H9 (cell line): ENCODE measurements at regions not wholly inside any gene's neighbourhood (a gene's known extent, or its start where the extent isn't known, plus 50 kb on each side); places are given as distances from the start of the nearest gene placed in this dataset.

Experiments used
- DNase-seq: peaks from one replicate; pipeline ENCODE4 v3.0.0-alpha.2; 2017
- H2AFZ ChIP-seq: one replicate; pipeline ENCODE4 v1.6.1; 2013; ENCODE audit warnings: mild to moderate bottlenecking, low read length, control low read depth, moderate library complexity
- H2AK5ac ChIP-seq: 2 replicates; pipeline ENCODE4 v1.6.1; 2013; ENCODE audit warnings: low read length, control low read depth, mixed read lengths; ENCODE audit not compliant: insufficient read length
- H2BK120ac ChIP-seq: one replicate; pipeline ENCODE4 v1.6.1; 2013; ENCODE audit warnings: low read depth, mild to moderate bottlenecking, low read length, control low read depth, inconsistent platforms; ENCODE audit not compliant: poor library complexity, severe bottlenecking
- H2BK12ac ChIP-seq: 2 replicates; pipeline ENCODE4 v1.6.1; 2013; ENCODE audit warnings: low read length, control low read depth, mixed read lengths, low read depth; ENCODE audit not compliant: insufficient read length
- H2BK15ac ChIP-seq: 2 replicates; pipeline ENCODE4 v1.6.1; 2013; ENCODE audit warnings: low read depth, low read length, control low read depth
- H2BK20ac ChIP-seq: one replicate; pipeline ENCODE4 v1.6.1; 2013; ENCODE audit warnings: low read depth, mild to moderate bottlenecking, low read length, control low read depth, inconsistent platforms; ENCODE audit not compliant: poor library complexity, severe bottlenecking
- H2BK5ac ChIP-seq: 2 replicates; pipeline ENCODE4 v1.6.1; 2013; ENCODE audit warnings: low read length, control low read depth, mixed read lengths; ENCODE audit not compliant: insufficient read length
- H3K14ac ChIP-seq: 2 replicates; pipeline ENCODE4 v1.6.1; 2013; ENCODE audit warnings: low read length, control low read depth; ENCODE audit not compliant: insufficient read depth
- H3K18ac ChIP-seq: 2 replicates; pipeline ENCODE4 v1.6.1; 2013; ENCODE audit warnings: low read depth, mild to moderate bottlenecking, mixed read lengths, low read length, control low read depth; ENCODE audit not compliant: insufficient read length
- H3K23ac ChIP-seq: 2 replicates; pipeline ENCODE4 v1.6.1; 2013; ENCODE audit warnings: low read length, control low read depth, mixed read lengths, low read depth; ENCODE audit not compliant: insufficient read length
- H3K23me2 ChIP-seq: 2 replicates; pipeline ENCODE4 v1.6.1; 2013; ENCODE audit warnings: low read depth, mild to moderate bottlenecking, mixed read lengths, low read length, control low read depth; ENCODE audit not compliant: insufficient read length, poor library complexity, severe bottlenecking
- H3K27ac ChIP-seq: 2 replicates; pipeline ENCODE4 v1.5.1; 2013; ENCODE audit warnings: low read length, control low read depth, mixed read lengths, low read depth; ENCODE audit not compliant: insufficient read length
- H3K27me3 ChIP-seq: 2 replicates; pipeline ENCODE4 v1.6.1; 2013; ENCODE audit warnings: low read length, control low read depth, inconsistent platforms; ENCODE audit not compliant: insufficient read depth
- H3K4ac ChIP-seq: 2 replicates; pipeline ENCODE4 v1.6.1; 2013; ENCODE audit warnings: low read depth, mild to moderate bottlenecking, control low read depth, inconsistent platforms, low read length, moderate library complexity
- H3K4me1 ChIP-seq: 2 replicates; pipeline ENCODE4 v1.6.1; 2013; ENCODE audit warnings: low read length, control low read depth, inconsistent platforms; ENCODE audit not compliant: insufficient read depth
- H3K4me2 ChIP-seq: 2 replicates; pipeline ENCODE4 v1.6.1; 2013; ENCODE audit warnings: low read length, control low read depth, mixed read lengths; ENCODE audit not compliant: insufficient read length, insufficient read depth
- H3K56ac ChIP-seq: 2 replicates; pipeline ENCODE4 v1.6.1; 2013; ENCODE audit warnings: low read depth, mild to moderate bottlenecking, mixed read lengths, low read length, control low read depth; ENCODE audit not compliant: insufficient read length
- H3K79me1 ChIP-seq: 2 replicates; pipeline ENCODE4 v1.6.1; 2013; ENCODE audit warnings: low read depth, mild to moderate bottlenecking, moderate library complexity, low read length, control low read depth, inconsistent platforms; ENCODE audit not compliant: insufficient read depth, poor library complexity, severe bottlenecking
- H3K79me2 ChIP-seq: 2 replicates; pipeline ENCODE4 v1.6.1; 2013; ENCODE audit warnings: low read length, control low read depth, inconsistent platforms; ENCODE audit not compliant: insufficient read depth
- H3K9ac ChIP-seq: 2 replicates; pipeline ENCODE4 v1.6.1; 2013; ENCODE audit warnings: low read length, control low read depth, mixed read lengths; ENCODE audit not compliant: insufficient read length; ENCODE audit errors: extremely low read depth
- H3K9me3 ChIP-seq: one replicate; pipeline ENCODE4 v1.6.1; 2013; ENCODE audit warnings: low read depth, low read length, inconsistent platforms; ENCODE audit not compliant: control insufficient read depth
- H3T11ph ChIP-seq: one replicate; pipeline ENCODE4 v1.6.1; 2013; ENCODE audit warnings: mild to moderate bottlenecking, low read length, control low read depth, inconsistent platforms
- H4K20me1 ChIP-seq: one replicate; pipeline ENCODE4 v1.6.1; 2013; ENCODE audit not compliant: control insufficient read depth, insufficient read length, insufficient read depth
- H4K5ac ChIP-seq: 2 replicates; pipeline ENCODE4 v1.6.1; 2013; ENCODE audit warnings: low read depth, mild to moderate bottlenecking, mixed read lengths, low read length, control low read depth; ENCODE audit not compliant: insufficient read length
- H4K8ac ChIP-seq: replicated peaks from 2 replicates; pipeline ENCODE4 v1.6.1; 2013; ENCODE audit warnings: low read length, control low read depth, mixed read lengths, low read depth; ENCODE audit not compliant: insufficient read length
- H4K91ac ChIP-seq: 2 replicates; pipeline ENCODE4 v1.6.1; 2013; ENCODE audit warnings: low read depth, mild to moderate bottlenecking, moderate library complexity, mixed read lengths, low read length, control low read depth; ENCODE audit not compliant: insufficient read length
- H3K27ac Mint-ChIP-seq, 3 experiments: 2 replicates in 2 of 3; 3 replicates in 1 of 3; pipeline ENCODE4 v1.8.0; 2020 to 2021; ENCODE audit warnings: mixed read lengths in 3 of 3, mild to moderate bottlenecking in 1 of 3, moderate library complexity in 1 of 3
- H3K27me3 Mint-ChIP-seq: 2 replicates; pipeline ENCODE4 v1.8.0; 2021; ENCODE audit warnings: low read depth, mild to moderate bottlenecking, moderate library complexity, mixed read lengths
- H3K36me3 Mint-ChIP-seq, 3 experiments: 2 replicates in 2 of 3; 3 replicates in 1 of 3; pipeline ENCODE4 v1.8.0; 2020 to 2021; ENCODE audit warnings: low read depth in 3 of 3, mixed read lengths in 3 of 3; ENCODE audit not compliant: insufficient read depth in 1 of 3
- H3K4me1 Mint-ChIP-seq, 2 experiments: 2 replicates each; pipeline ENCODE4 v1.8.0; 2020; ENCODE audit warnings: mixed read lengths in 2 of 2
- H3K4me3 Mint-ChIP-seq, 2 experiments: 2 replicates in 1 of 2; 3 replicates in 1 of 2; pipeline ENCODE4 v1.8.0; 2020 to 2021; ENCODE audit warnings: mild to moderate bottlenecking in 2 of 2, mixed read lengths in 2 of 2, moderate library complexity in 1 of 2
- H3K9me3 Mint-ChIP-seq, 2 experiments: 2 replicates in 1 of 2; 3 replicates in 1 of 2; pipeline ENCODE4 v1.8.0; 2020; ENCODE audit warnings: mild to moderate bottlenecking in 2 of 2, mixed read lengths in 2 of 2, moderate library complexity in 1 of 2
- CTCF ChIP-seq: fragments of 200-600 bp; sonication (generic); conservative IDR thresholded peaks from 3 replicates; pipeline ENCODE4 v1.8.0; 2021; ENCODE audit warnings: antibody characterized with exemption, mild to moderate bottlenecking
- WGBS: extraction: QIAGEN DNeasy Blood & Tissue Kit; methylation state at CpG from one replicate; pipeline ENCODE4 v1.1.7; 2013; ENCODE audit warnings: missing lambda C conversion rate, low lambda C conversion rate, mixed read lengths; ENCODE audit not compliant: insufficient read length; ENCODE audit errors: extremely low coverage; 5-methylcytosine and 5-hydroxymethylcytosine counted together

DNA sequence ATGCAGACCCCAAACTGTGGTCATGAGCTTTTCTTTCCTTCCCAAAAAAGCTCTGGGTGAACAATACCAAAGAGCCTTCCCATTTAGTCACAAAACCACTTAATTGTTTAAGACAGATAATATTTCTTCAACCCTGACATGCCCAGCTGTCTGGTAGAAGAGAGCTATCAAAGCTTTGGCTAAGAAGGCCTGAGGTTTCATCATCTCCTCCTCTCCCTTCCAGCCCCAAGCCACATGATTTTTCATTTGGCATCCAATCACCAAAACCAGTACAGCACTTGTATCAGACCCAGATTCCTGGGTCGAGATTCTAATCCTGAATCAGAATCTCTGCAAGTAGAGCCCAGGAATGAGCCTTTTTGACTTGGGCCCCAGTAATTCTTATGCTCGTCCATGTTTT is 199.6 kb upstream of the TMEM260 start:
- Histone ChIP-seq H3K79me2 (no peaks in the 10 kb centered on the region), H3K9ac (no peak overlapping the region)
- no peak overlapping the region for H3K4me3 Mint-ChIP-seq

More for the DNA sequence above, 199.6 kb upstream of the TMEM260 start:
- whole genome bisulfite sequencing = no CpG with 5 or more reads among the region's 2 CpGs
- Histone ChIP-seq H2BK15ac (no peak overlapping the region), H4K8ac (no peak overlapping the region), H4K91ac (no peak overlapping the region), H3K56ac (no peak overlapping the region), H4K20me1 (no peaks in the 10 kb centered on the region), H2AFZ (no peak overlapping the region), H3K18ac (no peak overlapping the region), H3K4me2 (no peak overlapping the region), H3K27me3 (no peaks in the 10 kb centered on the region), H2AK5ac (no peak overlapping the region), H2BK12ac (no peak overlapping the region), H3T11ph (no peak overlapping the region), H4K5ac (no peak overlapping the region), H3K23ac (no peak overlapping the region), H2BK20ac (no peak overlapping the region), H3K23me2 (no peaks in the 10 kb centered on the region), H3K4ac (no peak overlapping the region), H2BK120ac (no peak overlapping the region), H3K27ac (no peak overlapping the region), H2BK5ac (no peak overlapping the region), H3K79me1 (no peaks in the 10 kb centered on the region), H3K4me1 (no peaks in the 10 kb centered on the region), H3K14ac (no peak overlapping the region), H3K9me3 (no peaks in the 10 kb centered on the region)
- no peak for TF ChIP-seq CTCF
- Mint-ChIP-seq H3K9me3 (peaks cover 9 to 14% of the 10 kb centered on the region in 2 experiments; a peak in 4 of 5 replicates), H3K36me3 (peaks cover 0 to 2% (median 0%) of the 10 kb centered on the region in 3 experiments; a peak in 2 of 7 replicates), H3K27me3 (no peaks in the 10 kb centered on the region; the same call in 1 of the 2 replicates), H3K27ac (no peak overlapping the region), H3K4me1 (peaks cover 5% of the 10 kb centered on the region in 2 experiments; a peak in 3 of 4 replicates)
- no peak for DNase-seq
